ENCODE measurements at regions not wholly inside any gene's neighbourhood (a gene's known extent, or its start where the extent isn't known, plus 50 kb on each side); places are given as distances from the start of the nearest gene placed in this dataset.

- no peak for DNase-seq
Measured at GRCh38 chr4:100721490-100721889, 203.7 kb upstream of the EMCN start.

DNA sequence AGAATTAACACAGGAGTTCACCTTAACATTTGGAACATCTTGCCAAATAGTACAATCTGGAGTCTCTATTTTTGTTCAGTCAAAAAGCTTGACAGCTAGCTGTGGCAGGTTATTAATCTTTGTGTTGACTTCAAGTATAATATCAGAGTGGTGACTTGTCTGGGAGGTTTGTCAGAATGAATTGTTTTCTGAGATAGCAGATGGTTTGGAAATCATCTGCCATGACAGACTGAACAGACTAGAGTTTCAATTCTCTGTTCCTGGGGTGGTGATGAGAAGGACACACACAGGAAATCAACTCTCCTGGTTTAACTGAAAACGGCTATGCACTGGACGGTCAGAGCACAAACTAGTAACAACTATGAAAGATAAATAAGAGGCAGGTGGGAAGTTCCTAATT, 203.3 kb upstream of the EMCN start:
- DNase-seq: no peak

GRCh38 chr4:100716416-100716815, 198.6 kb upstream of the EMCN start:
- DNase-seq: no peak

DNA sequence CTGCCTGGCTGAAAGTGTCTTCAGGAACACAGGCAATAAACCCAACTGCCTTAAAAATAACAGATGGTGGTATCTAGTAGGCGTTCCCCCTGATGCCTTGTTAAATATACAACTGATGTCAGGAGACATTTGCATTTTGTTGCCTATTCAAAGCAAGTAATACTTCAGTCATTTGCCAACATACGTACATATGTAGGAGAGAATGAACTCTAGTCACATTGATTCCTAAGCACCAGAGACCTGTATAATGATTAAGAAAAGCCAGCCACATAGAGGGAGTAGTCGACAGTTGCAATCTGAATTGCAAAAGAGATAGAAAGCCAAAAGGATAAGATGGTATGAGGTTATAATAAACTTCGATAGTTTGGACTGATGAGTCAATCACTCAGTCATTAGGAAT, 191.0 kb upstream of the EMCN start:
- DNase-seq: no peak

DNA sequence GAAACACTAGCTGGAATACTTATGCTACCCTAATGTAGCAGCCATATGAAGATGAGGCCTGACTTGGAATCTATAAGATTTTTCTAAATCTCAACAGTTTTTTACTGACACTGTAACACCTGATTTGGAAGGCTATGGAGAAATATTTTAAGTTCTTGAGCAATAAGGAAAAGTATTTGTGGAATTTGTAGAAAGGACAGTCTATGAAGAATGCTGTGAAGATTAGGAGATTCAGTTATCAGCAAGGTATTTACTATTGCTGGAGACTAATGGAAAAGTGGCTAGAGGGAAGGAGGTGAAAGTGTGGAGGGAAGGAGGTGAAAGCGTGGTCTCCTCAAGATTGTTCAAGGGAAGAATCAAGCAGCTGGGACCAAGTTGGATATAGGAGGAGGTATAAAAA, 190.0 kb upstream of the EMCN start:
- DNase-seq: no peak

GRCh38 chr4:100696531-100696930, 178.7 kb upstream of the EMCN start:
- DNase-seq: no peak

DNA sequence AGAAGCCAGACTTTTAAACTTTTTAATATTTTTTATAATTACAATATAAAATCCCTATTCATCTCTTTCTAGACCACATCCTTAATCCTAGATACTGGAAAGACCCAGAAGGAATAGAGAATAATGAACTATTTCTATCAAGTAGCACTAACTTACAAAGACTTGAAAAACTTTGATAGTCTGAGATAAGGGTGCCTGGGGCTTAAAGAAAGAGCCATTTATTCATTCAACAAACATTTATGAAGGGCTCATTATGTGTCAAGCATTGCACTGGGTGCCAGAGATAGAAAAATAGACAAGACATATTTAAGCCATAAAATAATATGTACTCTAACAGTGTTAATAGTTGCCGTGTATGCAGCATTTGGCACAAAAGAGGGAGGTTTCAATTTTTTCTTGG, 178.0 kb upstream of the EMCN start:
- DNase-seq: no peak

DNA sequence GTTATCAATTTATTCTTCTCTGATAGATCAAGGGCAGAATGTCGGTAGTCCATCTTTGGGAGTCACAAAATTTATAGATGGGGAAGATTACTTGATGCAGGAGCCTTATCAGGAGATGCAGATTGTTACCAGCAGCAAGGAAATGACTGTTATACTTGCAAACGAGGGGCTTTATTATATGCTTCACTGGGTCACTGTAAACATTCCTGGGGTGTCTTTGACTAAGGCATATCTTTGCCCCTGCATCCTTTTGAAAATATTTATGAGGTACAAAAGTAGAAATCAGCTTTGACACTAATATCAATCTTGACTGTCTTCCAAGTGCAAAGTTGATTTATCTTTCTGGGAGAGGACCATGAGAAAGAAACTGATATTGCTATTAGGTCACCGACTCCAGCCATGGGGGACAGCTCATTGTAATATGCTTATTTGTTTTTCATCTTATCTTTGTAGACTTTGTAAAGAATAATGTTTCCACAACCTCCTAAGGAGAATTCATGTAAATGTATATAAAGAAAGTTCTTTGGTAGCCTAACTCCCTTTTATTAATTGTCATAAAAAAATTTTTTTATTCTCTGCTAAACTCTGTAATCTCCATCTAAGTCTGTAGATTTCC, 177.3 kb upstream of the EMCN start:
- DNase-seq: no peak

GRCh38 chr4:100694467-100694866, 176.6 kb upstream of the EMCN start:
- no peak for DNase-seq

DNA sequence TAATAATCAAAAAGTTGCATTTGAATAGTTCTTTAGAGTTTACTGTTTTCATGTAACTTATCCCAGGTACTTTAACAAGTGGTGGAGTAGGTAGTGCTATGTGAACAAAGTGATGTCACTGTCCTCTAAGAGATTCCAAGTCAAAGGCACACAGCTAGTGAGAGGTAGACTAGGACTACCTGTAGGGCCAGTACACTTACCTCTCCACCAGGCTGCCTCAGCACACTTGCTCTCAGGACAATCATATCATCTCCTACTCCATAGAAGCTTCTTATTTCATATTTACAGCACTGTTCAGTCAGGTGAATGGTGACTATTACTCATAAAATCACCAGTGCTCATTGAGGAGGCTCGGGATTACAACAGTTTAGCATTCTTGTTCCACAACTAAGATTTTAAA, 173.0 kb upstream of the EMCN start:
- no peak for DNase-seq

DNA sequence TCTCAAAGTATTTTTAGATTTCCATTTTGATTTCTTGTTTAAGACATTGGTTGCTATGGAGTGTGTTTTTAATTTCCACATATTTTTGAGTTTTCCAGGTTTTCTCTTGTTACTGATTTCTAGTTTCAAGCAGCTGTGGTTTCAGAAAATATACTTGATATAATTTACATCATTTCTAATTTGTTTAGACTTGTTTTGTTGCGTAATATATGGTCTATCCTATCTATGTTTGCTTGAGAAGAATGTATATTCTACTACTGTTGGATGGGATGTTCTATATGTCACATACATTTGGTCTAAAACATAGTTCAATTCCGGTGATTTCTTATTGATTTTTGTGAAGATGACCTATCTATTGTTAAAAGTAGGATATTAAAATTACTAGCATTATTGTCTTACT, 170.5 kb upstream of the EMCN start:
- DNase-seq: no peak

- no peak for DNase-seq
Measured at GRCh38 chr4:100682477-100683218, 164.8 kb upstream of the EMCN start.

DNA sequence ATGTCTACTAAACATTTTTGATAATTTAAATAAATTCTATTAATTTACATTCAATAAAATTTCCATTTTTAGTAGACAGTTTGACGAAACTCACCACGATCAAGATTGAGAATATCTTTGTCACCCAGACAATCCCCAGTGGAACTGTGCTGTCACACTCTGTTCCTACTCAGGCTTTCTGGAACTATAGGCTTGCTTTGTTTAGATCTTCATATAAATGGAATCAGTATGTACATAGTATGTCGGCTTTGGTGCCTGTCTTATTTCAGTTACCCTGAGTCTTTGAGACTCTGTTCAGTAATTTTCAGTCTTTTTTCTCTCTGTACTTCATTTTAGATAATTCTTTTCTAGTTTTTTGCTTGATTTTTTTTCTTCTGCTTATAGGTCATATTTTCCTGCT, 163.5 kb upstream of the EMCN start:
- DNase-seq: no peak

- no peak for DNase-seq
Measured at GRCh38 chr4:100679926-100680325, 162.1 kb upstream of the EMCN start.

DNA sequence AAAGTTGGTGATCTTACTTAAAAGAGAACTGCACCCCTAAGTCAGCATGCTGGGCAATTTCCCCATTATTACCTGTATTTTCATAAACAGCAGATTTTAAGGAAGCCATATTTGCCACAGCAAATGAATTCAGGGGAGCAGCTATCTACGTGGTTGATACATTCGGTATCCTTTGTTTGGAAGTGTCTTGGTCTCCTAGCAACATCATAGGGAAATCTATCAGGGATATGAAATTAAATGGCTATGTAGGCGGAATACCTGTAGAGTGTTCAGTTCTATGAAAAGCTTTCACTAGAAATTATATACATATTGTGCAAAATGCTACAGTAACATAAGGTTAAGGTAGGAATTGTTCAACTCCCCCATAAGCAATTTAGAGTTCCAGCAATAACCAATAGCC, 157.2 kb upstream of the EMCN start:
- DNase-seq: no peak

GRCh38 chr4:100657187-100657586, 139.4 kb upstream of the EMCN start:
- DNase-seq: no peak

DNA sequence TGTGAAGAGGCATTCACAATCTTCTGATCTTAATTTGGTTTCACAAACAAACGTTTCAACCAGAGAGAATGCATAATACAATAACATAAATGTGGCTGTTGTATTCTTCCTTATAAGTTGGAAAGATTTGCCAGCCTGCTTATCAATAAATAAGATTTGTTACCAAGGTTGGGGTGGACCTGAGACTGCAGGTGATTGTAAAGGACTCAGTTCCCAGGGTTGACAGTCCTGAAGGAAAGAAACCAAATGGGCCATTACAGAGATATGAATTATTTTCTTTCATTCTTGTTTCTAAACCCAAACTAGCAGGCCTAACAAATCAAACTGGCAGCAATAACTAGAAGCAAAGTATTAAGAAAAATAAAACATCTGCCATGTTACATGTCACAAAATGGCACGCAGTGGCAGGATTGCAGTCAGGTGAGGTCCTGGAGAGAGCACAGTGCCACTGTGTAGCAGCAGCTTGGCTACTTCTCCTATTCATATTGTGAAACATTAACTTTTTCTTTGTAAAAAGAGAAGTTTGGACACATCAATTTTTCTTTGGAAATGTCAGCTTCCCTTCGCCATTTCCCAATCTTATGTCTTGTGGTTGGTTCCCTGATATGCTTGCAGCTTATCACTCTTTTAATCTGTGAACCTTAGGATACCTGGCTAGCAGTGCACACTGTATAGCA, 133.8 kb upstream of the EMCN start:
- DNase-seq: peak; percentile 85 to 89

DNA sequence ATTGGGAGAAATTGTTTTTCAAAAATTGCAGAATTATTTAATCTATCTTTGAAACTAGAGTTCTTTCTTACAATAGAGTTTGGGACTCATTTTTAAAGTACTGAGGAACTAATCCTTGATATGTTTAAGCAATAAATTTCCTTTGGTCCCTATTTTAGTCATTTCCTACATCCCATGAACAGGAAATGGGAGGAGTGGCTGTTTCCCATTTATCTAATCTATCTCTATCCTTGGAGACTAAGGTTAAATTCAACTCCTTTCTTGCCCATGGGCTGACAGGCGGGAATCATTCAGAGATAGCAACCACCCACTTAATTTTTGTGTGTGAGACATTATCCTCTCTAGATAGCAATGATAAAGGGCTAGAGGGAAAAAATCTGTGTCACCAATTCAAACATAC, 131.6 kb upstream of the EMCN start:
- no peak for DNase-seq

GRCh38 chr4:100644150-100644549, 126.3 kb upstream of the EMCN start:
- no peak for DNase-seq

GRCh38 chr4:100641336-100641735, 123.5 kb upstream of the EMCN start:
- no peak for DNase-seq

DNA sequence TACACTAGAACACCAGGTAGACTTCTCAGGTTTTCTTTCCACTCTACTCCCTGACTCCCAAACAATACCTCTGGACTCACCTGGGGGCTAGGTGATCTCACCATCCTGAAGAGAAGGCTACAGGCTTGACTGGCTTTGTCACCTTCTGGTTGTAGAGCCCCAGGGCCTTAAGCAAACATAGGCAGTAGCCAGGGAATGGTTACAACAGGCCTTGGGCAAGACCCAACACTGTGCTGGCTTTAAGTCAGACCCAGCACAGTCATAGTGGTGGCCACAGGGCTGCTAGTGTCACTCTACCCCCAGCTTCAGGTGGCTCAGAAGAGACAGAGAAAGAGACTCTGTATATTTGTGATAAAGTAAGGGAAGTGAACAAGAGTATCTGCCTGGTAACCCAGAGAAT, 118.1 kb upstream of the EMCN start:
- peak in 1 of 2 experiments; percentile 3 for DNase-seq

DNA sequence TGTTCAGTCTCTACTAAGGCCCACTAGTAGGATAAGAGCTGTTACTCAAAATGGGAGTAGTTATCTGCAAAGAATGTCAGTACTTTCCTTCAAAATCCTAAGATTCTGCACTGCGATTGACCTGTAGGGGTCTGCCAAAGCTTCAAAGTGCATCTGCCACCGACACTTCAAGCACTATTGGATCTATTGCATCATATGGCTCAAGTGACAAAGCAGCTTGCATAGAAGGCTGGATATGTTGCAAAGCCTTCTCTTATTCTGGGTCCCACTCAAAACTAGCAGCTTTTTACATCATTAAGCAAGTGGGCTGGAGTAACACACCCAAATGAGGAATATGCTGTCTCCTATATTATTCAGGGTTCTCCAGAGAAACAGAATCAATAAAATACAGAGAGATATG, 115.4 kb upstream of the EMCN start:
- DNase-seq: no peak

DNA sequence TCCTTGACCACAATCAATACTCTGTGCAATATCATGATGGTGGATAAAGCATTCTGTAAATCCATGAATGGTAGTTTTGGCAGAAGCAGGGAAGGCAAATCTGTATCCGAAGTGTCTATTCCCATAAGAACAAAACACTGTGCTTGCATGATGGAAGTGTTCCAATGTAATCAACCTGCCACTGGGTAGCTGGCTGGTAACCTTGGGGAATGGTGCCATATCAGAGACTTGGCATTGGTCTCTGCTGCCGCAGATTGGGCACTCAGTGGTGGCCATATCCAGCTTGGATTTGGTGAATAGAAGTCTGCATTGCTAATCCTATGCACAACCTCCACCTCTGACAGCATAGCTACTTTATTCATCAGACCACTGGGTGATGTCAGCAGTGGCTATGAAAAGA, 114.3 kb upstream of the EMCN start:
- DNase-seq: no peak

DNA sequence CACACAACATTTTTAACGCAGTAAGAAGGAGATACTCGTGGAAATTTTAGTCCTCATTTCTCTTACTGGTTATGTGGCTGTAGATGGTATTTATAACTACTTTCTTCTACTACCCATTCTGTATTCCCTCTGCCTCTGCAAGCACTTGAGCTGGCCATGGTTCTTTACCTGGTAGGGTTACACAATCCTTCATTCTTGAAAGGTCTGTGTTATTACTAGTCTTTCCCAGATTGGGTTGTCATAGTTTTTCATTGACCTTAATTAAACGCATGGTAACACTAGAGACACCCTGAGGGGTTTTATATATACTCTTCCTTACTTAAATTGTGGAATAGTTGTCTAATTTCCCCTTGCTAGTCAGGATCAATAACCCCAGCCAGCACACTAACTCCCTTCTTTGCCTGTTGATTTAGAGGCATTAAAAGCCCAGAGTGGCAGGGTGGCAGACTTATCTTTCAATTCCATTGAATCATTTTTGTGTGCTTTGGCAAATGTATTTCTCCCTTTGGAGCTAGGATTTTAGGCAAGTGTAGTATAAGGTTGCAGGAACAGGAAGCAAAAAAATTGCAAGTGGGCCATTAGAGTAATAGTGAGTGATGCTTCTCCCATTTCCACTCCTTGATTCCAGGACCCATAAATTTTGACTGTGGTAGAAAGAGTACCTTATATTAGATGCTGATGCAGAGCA, 113.6 kb upstream of the EMCN start:
- no peak for DNase-seq
